GM23338 (cell line): ENCODE measurements at regions not wholly inside any gene's neighbourhood (a gene's known extent, or its start where the extent isn't known, plus 50 kb on each side); places are given as distances from the start of the nearest gene placed in this dataset.

Source experiments
- ATAC-seq: fragments of 200-7000 bp; cut with Tn5 transposase; 3 replicates; pipeline ENCODE4 v1.9.1; 2020
- DNase-seq: peaks from one replicate; pipeline ENCODE4 v3.0.0-alpha.2; 2015; ENCODE audit warnings: low spot score
- H2AFZ ChIP-seq: fragments of 200-600 bp; sonication (generic); 2 replicates; pipeline ENCODE4 v1.8.0; 2016; ENCODE audit warnings: antibody characterized with exemption, mild to moderate bottlenecking, moderate library complexity
- H3F3A ChIP-seq: fragments of 200-600 bp; sonication (generic); replicated peaks from 2 replicates; pipeline ENCODE4 v1.8.0; 2017; ENCODE audit warnings: antibody characterized with exemption, mixed run types, low read depth
- H3K27ac ChIP-seq: fragments of 200-600 bp; sonication (generic); 2 replicates; pipeline ENCODE4 v1.6.1; 2016; ENCODE audit warnings: low read depth
- H3K27me3 ChIP-seq: fragments of 200-600 bp; sonication (generic); 2 replicates; pipeline ENCODE4 v1.8.0; 2016; ENCODE audit warnings: mild to moderate bottlenecking, mixed run types, moderate library complexity; ENCODE audit not compliant: insufficient read depth
- H3K36me3 ChIP-seq: fragments of 200-600 bp; sonication (generic); 2 replicates; pipeline ENCODE4 v1.8.0; 2016; ENCODE audit warnings: mild to moderate bottlenecking; ENCODE audit not compliant: insufficient read depth
- H3K4me1 ChIP-seq: fragments of 200-600 bp; sonication (generic); 2 replicates; pipeline ENCODE4 v1.8.0; 2016; ENCODE audit warnings: mild to moderate bottlenecking, moderate library complexity; ENCODE audit not compliant: insufficient read depth
- H3K4me2 ChIP-seq: fragments of 200-600 bp; sonication (generic); 2 replicates; pipeline ENCODE4 v1.7.1; 2017; ENCODE audit warnings: mixed run types
- H3K4me3 ChIP-seq: fragments of 200-600 bp; sonication (generic); 2 replicates; pipeline ENCODE4 v1.6.1; 2016; ENCODE audit warnings: mixed run types
- H3K79me2 ChIP-seq: fragments of 200-600 bp; sonication (generic); replicated peaks from 2 replicates; pipeline ENCODE4 v1.8.0; 2017; ENCODE audit warnings: mild to moderate bottlenecking; ENCODE audit not compliant: insufficient read depth
- H3K9me2 ChIP-seq: fragments of 200-600 bp; sonication (generic); 2 replicates; pipeline ENCODE4 v1.8.0; 2017; ENCODE audit not compliant: insufficient read depth
- H4K20me1 ChIP-seq: fragments of 200-600 bp; sonication (generic); replicated peaks from 2 replicates; pipeline ENCODE4 v1.8.0; 2017; ENCODE audit warnings: mild to moderate bottlenecking; ENCODE audit not compliant: insufficient read depth
- H3K27ac Mint-ChIP-seq: 2 replicates; pipeline ENCODE4 v1.8.0; 2020; ENCODE audit warnings: inconsistent platforms, mild to moderate bottlenecking, moderate library complexity, mixed read lengths
- H3K27me3 Mint-ChIP-seq: 3 replicates; pipeline ENCODE4 v1.8.0; 2022; ENCODE audit warnings: low read depth, mild to moderate bottlenecking, moderate library complexity, mixed read lengths, inconsistent platforms; ENCODE audit not compliant: insufficient read depth, poor library complexity
- H3K36me3 Mint-ChIP-seq: 3 replicates; pipeline ENCODE4 v1.8.0; 2021; ENCODE audit warnings: low read depth, mild to moderate bottlenecking, inconsistent platforms, moderate library complexity, mixed read lengths
- H3K4me1 Mint-ChIP-seq: 3 replicates; pipeline ENCODE4 v1.8.0; 2020; ENCODE audit warnings: mild to moderate bottlenecking, inconsistent platforms, mixed read lengths
- H3K4me3 Mint-ChIP-seq: 3 replicates; pipeline ENCODE4 v1.8.0; 2021; ENCODE audit warnings: moderate library complexity, mild to moderate bottlenecking, inconsistent platforms, mixed read lengths
- H3K9me3 Mint-ChIP-seq: 3 replicates; pipeline ENCODE4 v1.8.0; 2020; ENCODE audit warnings: moderate library complexity, mild to moderate bottlenecking, inconsistent platforms, mixed read lengths
- CREB1 ChIP-seq: fragments of 250-450 bp; sonication (Bioruptor Pico); IDR thresholded peaks from 2 replicates; pipeline ENCODE4 v1.5.0; 2020; ENCODE audit warnings: low read depth, mild to moderate bottlenecking, moderate library complexity
- EZH2 ChIP-seq: fragments of 200-600 bp; sonication (generic); IDR thresholded peaks from one replicate; pipeline ENCODE4 v1.8.0; 2017; ENCODE audit warnings: antibody characterized with exemption, mild to moderate bottlenecking, low read depth; ENCODE audit not compliant: unreplicated experiment
- EZH2phosphoT487 ChIP-seq: fragments of 200-600 bp; sonication (generic); IDR thresholded peaks from one replicate; pipeline ENCODE4 v1.8.1; 2018; ENCODE audit warnings: antibody characterized with exemption; ENCODE audit not compliant: unreplicated experiment
- NANOG ChIP-seq: IDR thresholded peaks from 2 replicates; pipeline ENCODE4 v1.6.1; 2016; ENCODE audit warnings: antibody characterized with exemption, borderline replicate concordance
- POLR2AphosphoS5 ChIP-seq: IDR thresholded peaks from 2 replicates; pipeline ENCODE4 v1.6.1; 2016; ENCODE audit warnings: antibody characterized with exemption, low read depth
- STAT1 ChIP-seq: IDR thresholded peaks from one replicate; pipeline ENCODE4 v1.6.1; 2016; ENCODE audit warnings: antibody characterized with exemption; ENCODE audit not compliant: unreplicated experiment
- ZNF331 ChIP-seq: fragments of 250-450 bp; sonication (Bioruptor Pico); IDR thresholded peaks from 2 replicates; pipeline ENCODE4 v1.5.0; 2020; ENCODE audit warnings: low read depth, mild to moderate bottlenecking, moderate library complexity
- TF ChIP-seq, protein P1 (sequence below): IDR thresholded peaks from one replicate; pipeline ENCODE4 v1.6.1; 2018; ENCODE audit warnings: antibody characterized with exemption; ENCODE audit not compliant: unreplicated experiment
- TF ChIP-seq, protein P2 (sequence below): IDR thresholded peaks from 2 replicates; pipeline ENCODE4 v1.6.1; 2016; ENCODE audit warnings: antibody characterized with exemption
- TF ChIP-seq, protein P3 (sequence below), 2 experiments: fragments of 200-600 bp in 1 of 2; sonication (generic) in 1 of 2; conservative IDR thresholded peaks; 2 replicates each; pipeline versions ENCODE4 v1.5.1 to v1.6.1; 2016 to 2017; ENCODE audit warnings: antibody characterized with exemption in 2 of 2, low read depth in 2 of 2, mild to moderate bottlenecking in 2 of 2, moderate library complexity in 1 of 2

DNA sequence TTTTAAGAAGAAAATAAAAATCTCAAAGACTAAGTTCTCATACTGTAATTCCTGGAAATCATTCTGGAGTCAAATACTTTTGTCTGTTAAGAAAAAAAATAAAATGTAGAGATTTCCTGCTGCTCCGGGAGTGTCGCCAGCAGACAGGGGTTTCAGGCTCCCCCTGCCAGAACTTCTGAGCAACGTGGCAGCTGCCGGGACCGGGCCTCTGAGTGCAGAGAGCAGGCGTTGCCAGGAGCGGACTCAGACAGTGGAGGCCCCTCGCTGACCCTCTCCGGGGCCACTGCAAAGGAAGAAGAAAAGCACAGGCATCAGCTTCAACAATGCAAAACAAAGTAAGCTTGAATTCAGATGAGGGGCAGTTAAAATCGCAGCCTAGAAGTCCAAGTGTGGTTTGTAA lies 95.5 kb downstream of the THBS2 start (continued):
- TF ChIP-seq EZH2phosphoT487 (no peak), ZNF331 (CRISPR knock-in tag) (no peak), POLR2AphosphoS5 (no peak)
- TF ChIP-seq, protein P1, sequence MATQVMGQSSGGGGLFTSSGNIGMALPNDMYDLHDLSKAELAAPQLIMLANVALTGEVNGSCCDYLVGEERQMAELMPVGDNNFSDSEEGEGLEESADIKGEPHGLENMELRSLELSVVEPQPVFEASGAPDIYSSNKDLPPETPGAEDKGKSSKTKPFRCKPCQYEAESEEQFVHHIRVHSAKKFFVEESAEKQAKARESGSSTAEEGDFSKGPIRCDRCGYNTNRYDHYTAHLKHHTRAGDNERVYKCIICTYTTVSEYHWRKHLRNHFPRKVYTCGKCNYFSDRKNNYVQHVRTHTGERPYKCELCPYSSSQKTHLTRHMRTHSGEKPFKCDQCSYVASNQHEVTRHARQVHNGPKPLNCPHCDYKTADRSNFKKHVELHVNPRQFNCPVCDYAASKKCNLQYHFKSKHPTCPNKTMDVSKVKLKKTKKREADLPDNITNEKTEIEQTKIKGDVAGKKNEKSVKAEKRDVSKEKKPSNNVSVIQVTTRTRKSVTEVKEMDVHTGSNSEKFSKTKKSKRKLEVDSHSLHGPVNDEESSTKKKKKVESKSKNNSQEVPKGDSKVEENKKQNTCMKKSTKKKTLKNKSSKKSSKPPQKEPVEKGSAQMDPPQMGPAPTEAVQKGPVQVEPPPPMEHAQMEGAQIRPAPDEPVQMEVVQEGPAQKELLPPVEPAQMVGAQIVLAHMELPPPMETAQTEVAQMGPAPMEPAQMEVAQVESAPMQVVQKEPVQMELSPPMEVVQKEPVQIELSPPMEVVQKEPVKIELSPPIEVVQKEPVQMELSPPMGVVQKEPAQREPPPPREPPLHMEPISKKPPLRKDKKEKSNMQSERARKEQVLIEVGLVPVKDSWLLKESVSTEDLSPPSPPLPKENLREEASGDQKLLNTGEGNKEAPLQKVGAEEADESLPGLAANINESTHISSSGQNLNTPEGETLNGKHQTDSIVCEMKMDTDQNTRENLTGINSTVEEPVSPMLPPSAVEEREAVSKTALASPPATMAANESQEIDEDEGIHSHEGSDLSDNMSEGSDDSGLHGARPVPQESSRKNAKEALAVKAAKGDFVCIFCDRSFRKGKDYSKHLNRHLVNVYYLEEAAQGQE, result no peak
- TF ChIP-seq, protein P2, sequence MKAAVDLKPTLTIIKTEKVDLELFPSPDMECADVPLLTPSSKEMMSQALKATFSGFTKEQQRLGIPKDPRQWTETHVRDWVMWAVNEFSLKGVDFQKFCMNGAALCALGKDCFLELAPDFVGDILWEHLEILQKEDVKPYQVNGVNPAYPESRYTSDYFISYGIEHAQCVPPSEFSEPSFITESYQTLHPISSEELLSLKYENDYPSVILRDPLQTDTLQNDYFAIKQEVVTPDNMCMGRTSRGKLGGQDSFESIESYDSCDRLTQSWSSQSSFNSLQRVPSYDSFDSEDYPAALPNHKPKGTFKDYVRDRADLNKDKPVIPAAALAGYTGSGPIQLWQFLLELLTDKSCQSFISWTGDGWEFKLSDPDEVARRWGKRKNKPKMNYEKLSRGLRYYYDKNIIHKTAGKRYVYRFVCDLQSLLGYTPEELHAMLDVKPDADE, result no peak
- TF ChIP-seq, protein P3, sequence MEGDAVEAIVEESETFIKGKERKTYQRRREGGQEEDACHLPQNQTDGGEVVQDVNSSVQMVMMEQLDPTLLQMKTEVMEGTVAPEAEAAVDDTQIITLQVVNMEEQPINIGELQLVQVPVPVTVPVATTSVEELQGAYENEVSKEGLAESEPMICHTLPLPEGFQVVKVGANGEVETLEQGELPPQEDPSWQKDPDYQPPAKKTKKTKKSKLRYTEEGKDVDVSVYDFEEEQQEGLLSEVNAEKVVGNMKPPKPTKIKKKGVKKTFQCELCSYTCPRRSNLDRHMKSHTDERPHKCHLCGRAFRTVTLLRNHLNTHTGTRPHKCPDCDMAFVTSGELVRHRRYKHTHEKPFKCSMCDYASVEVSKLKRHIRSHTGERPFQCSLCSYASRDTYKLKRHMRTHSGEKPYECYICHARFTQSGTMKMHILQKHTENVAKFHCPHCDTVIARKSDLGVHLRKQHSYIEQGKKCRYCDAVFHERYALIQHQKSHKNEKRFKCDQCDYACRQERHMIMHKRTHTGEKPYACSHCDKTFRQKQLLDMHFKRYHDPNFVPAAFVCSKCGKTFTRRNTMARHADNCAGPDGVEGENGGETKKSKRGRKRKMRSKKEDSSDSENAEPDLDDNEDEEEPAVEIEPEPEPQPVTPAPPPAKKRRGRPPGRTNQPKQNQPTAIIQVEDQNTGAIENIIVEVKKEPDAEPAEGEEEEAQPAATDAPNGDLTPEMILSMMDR (conservative IDR thresholded peaks at IDR 0.05; ENCODE audit: low read depth in 2 of 2), result no peak

DNA sequence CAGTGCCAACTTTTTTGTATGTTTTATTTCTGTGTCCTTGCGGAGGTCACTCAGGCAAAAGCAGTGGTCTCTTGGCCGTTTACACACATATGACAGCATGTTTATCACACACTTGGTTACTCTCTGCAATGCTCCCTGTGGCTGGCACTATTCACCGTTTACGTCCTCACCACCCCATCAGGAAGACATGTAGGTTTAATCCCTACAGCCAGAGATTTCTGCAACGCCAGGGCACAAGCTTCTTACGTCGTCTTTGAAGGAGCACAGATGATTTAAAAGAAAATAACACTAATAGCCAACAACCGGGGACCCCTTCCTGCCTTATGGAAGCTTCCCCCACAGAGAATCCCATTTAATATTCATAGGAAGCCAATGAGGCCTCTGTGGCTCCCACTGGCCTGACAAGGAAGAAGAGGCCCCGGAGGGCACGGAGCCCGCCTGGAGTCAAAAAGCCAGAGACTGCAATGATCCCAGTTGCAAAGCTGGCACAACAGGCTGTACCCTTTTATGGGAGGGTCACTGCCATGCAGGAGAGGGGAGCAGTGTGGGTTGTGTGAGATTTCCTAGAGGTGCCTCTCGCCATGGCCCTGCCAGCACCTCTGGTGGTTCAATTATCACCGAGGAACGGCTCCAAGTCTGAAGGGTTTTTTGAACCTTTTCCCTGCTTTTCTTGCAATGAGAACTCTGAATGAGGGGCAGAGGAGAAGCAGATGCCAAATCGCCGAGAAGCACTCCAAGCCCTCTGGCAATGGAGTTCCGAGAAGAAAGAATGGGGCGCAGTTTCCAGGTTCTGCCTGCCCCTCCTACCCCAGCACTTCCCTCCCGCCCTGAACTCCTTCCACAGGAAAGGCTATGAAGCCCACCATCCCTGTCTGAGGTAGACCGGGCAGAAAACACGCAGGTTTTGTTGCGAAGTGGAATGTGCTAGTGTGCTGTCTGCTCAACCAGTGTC lies 96.2 kb downstream of the THBS2 start:
- Histone ChIP-seq H4K20me1 (no peaks in the 10 kb centered on the region), H3K27ac (no peak overlapping the region), H3F3A (no peaks in the 10 kb centered on the region), H2AFZ (peak overlapping the region; percentile 52), H3K27me3 (no peaks in the 10 kb centered on the region), H3K4me1 (no peaks in the 10 kb centered on the region), H3K4me2 (no peak overlapping the region), H3K9me2 (no peaks in the 10 kb centered on the region), H3K36me3 (no peaks in the 10 kb centered on the region), H3K79me2 (no peaks in the 10 kb centered on the region), H3K4me3 (no peak overlapping the region)
- DNase-seq (no peak), ATAC-seq (no peak)
- Mint-ChIP-seq H3K4me3 (no peak overlapping the region), H3K27ac (no peak overlapping the region), H3K36me3 (peaks cover 4% of the 10 kb centered on the region; the same call in 1 of the 3 replicates), H3K9me3 (peaks cover 4% of the 10 kb centered on the region; the same call in 2 of the 3 replicates), H3K4me1 (peaks cover 5% of the 10 kb centered on the region; the same call in 1 of the 3 replicates), H3K27me3 (peaks cover 2% of the 10 kb centered on the region)
- TF ChIP-seq STAT1, result no peak
- no peak for TF ChIP-seq ZNF331 (CRISPR knock-in tag)
- TF ChIP-seq, protein P1, result no peak
- TF ChIP-seq, protein P2, result no peak
- no peak for TF ChIP-seq EZH2
- TF ChIP-seq EZH2phosphoT487, result no peak
- TF ChIP-seq NANOG, result no peak
- TF ChIP-seq CREB1 (CRISPR knock-in tag), result no peak
- TF ChIP-seq, protein P3 (conservative IDR thresholded peaks at IDR 0.05; ENCODE audit: low read depth in 2 of 2), result no peak
